ENCODE measurements at regions not wholly inside any gene's neighbourhood (a gene's known extent, or its start where the extent isn't known, plus 50 kb on each side); places are given as distances from the start of the nearest gene placed in this dataset.

DNA sequence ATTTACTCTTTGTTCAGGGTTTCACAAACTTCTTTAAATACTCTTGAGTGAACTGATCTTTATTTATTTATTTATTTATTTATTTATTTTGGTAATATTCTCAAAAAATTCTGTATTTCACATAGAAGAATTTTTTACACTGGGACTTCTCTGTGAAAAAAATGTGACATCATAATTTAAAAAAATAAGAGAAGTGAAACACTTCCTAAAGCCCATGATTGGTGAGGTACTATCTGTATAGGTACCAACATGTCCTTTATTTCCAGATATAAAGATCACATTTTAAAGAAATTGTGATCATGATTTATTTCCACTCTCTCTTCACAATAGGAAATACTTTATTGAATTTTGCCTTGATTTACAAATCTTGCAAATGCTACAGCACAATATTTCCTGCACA, 497.1 kb downstream of the FAT4 start:
- no peaks in the 10 kb centered on the region for H3K4me1 ChIP-seq (ENCODE audit: control insufficient read depth, extremely low read depth, insufficient read depth, low read length)
- H3K36me3 ChIP-seq (ENCODE audit: control insufficient read depth in 2 of 2, extremely low read depth in 1 of 2, insufficient read depth in 2 of 2, low read length in 2 of 2), result no peaks in the 10 kb centered on the region
- POLR2A ChIA-PET, result no interaction called here

More for the DNA sequence above, 497.1 kb downstream of the FAT4 start:
- H3K4me3 ChIP-seq (replicated peaks in 1 of 3; ENCODE audit: insufficient read depth in 1 of 3, low read depth in 1 of 3, low read length in 3 of 3), result no peak overlapping the region
- H2AFZ ChIP-seq (ENCODE audit: low read depth, low read length), result no peak overlapping the region
- no peaks in the 10 kb centered on the region for H4K20me1 ChIP-seq (replicated peaks; ENCODE audit: control insufficient read depth, extremely low read depth, insufficient read depth, low read length)
- H3K27ac ChIP-seq (ENCODE audit: insufficient read depth, low read depth, low read length), result no peak overlapping the region
- no peak for DNase-seq (ENCODE audit: low read depth, low spot score)
- H3K9me1 ChIP-seq (replicated peaks; ENCODE audit: control insufficient read depth, extremely low read depth, insufficient read depth, low read length), result no peaks in the 10 kb centered on the region
- H3K9me3 ChIP-seq (replicated peaks; ENCODE audit: control insufficient read depth, insufficient read depth, low read length), result no peaks in the 10 kb centered on the region
- H3K4me2 ChIP-seq (ENCODE audit: insufficient read depth, low read length), result no peak overlapping the region
- no peaks in the 10 kb centered on the region for H3K27me3 ChIP-seq (ENCODE audit: control insufficient read depth in 2 of 2, insufficient read depth in 2 of 2, low read length in 2 of 2)
- CTCF ChIA-PET, result no interaction called here
- dilution Hi-C loops (cut with MboI; ENCODE audit: extremely low pct_ligation_motif_present, low sequenced_read_pairs), result no loop called here
- no peak overlapping the region for H3K9ac ChIP-seq (replicated peaks; ENCODE audit: extremely low read depth, insufficient read depth, low read length)
- intact Hi-C loops (cut with micrococcal nuclease), result no loop called here
- BruUV-seq (replicated peaks), result no TSS peak
- TF ChIP-seq FOS (IDR thresholded peaks at IDR 0.05; ENCODE audit: borderline replicate concordance, insufficient read depth, low read length) (no peak), POLR2AphosphoS5 (IDR thresholded peaks at IDR 0.05; ENCODE audit: insufficient read depth, low read depth, low read length) (no peak), JUN (IDR thresholded peaks at IDR 0.05; ENCODE audit: borderline replicate concordance, insufficient read depth, insufficient read length, low read depth) (no peak), EZH2 (IDR thresholded peaks at IDR 0.05; ENCODE audit: borderline replicate concordance, low read depth, low read length, severe bottlenecking) (no peak), GATA2 (IDR thresholded peaks at IDR 0.05; ENCODE audit: insufficient read depth, insufficient read length, low read depth, low read length) (no peak), MYC (IDR thresholded peaks at IDR 0.05; ENCODE audit: low read depth, low read length) (no peak), POLR2A (IDR thresholded peaks at IDR 0.05; ENCODE audit: low read depth, low read length) (no peak)
- TF ChIP-seq, protein P1, sequence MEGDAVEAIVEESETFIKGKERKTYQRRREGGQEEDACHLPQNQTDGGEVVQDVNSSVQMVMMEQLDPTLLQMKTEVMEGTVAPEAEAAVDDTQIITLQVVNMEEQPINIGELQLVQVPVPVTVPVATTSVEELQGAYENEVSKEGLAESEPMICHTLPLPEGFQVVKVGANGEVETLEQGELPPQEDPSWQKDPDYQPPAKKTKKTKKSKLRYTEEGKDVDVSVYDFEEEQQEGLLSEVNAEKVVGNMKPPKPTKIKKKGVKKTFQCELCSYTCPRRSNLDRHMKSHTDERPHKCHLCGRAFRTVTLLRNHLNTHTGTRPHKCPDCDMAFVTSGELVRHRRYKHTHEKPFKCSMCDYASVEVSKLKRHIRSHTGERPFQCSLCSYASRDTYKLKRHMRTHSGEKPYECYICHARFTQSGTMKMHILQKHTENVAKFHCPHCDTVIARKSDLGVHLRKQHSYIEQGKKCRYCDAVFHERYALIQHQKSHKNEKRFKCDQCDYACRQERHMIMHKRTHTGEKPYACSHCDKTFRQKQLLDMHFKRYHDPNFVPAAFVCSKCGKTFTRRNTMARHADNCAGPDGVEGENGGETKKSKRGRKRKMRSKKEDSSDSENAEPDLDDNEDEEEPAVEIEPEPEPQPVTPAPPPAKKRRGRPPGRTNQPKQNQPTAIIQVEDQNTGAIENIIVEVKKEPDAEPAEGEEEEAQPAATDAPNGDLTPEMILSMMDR (IDR thresholded peaks at IDR 0.05; ENCODE audit: extremely low read depth in 1 of 2, insufficient read depth in 1 of 2, low read depth in 1 of 2, low read length in 2 of 2), result no peak
- TF ChIP-seq, protein P2, sequence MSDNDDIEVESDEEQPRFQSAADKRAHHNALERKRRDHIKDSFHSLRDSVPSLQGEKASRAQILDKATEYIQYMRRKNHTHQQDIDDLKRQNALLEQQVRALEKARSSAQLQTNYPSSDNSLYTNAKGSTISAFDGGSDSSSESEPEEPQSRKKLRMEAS (IDR thresholded peaks at IDR 0.05; ENCODE audit: insufficient read depth, insufficient read length), result no peak
- FAIRE-seq, result no peak
- no peaks in the 10 kb centered on the region for H3K79me2 ChIP-seq (ENCODE audit: control insufficient read depth, insufficient read depth, low read length)
